ENCODE measurements at regions not wholly inside any gene's neighbourhood (a gene's known extent, or its start where the extent isn't known, plus 50 kb on each side); places are given as distances from the start of the nearest gene placed in this dataset.
"Not testable (repeated sequence)": the region's sequence is repeated elsewhere in the genome, so short reads cannot be mapped to it uniquely, and the experiment has no call there.

DNA sequence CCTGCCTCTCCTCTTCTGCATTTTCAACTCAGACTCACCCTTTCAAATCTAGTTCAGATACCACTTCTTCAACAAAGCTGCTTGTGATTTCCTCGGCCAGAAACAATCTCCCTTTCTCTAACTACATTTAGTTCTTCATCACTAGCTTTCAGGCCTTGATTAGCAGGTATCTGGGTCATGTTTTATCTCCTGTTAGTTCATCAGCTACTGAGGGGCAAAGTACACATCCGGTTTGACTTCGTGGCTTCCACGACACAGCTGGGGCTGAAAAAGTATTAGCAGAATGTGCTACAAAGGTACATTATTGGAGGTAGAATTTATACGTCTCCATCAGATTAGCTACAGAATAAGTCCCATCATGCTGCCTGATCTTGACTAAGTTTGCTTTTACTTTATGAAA lies 197.2 kb upstream of the PRKX start:
- DNase-seq (ENCODE audit: low read depth, low spot score); POLR2A ChIA-PET; H3K4me3 ChIP-seq (ENCODE audit: low read depth, low read length); CTCF ChIA-PET: not testable (repeated sequence)

- POLR2A ChIA-PET; DNase-seq (ENCODE audit: low read depth, low spot score); H3K4me3 ChIP-seq (ENCODE audit: low read depth, low read length); CTCF ChIA-PET: not testable (repeated sequence)
Measured at GRCh38 chrX:3905522-3906258, 192.2 kb upstream of the PRKX start.

- DNase-seq (ENCODE audit: low read depth, low spot score); POLR2A ChIA-PET; H3K4me3 ChIP-seq (ENCODE audit: low read depth, low read length); CTCF ChIA-PET: not testable (repeated sequence)
Measured at GRCh38 chrX:3902222-3902621, 188.8 kb upstream of the PRKX start.

DNA sequence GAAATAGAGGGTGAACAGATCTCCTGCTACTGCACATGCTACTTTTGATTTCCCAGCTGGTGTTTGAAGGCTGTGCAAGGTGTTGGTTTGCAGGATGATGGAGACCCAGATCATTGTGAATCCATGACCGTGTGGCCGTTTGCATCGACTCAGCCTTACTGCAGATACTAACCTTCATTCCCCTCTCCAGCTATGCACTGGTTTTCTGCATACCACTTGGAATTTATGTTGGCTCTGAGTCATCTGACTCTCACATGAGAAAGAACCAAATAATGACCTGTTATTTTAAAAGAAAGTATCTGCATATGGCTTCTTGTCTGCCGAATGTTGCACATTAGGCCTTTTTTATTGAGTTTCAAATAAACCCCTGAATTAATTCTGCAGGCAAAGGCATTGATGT lies 183.3 kb upstream of the PRKX start:
- CTCF ChIA-PET = not testable (repeated sequence)

GRCh38 chrX:3882553-3882920 lies 169.1 kb upstream of the PRKX start:
- DNase-seq (ENCODE audit: low read depth, low spot score); H3K4me3 ChIP-seq (ENCODE audit: low read depth, low read length); POLR2A ChIA-PET; CTCF ChIA-PET: not testable (repeated sequence)

More for the DNA sequence above, 183.3 kb upstream of the PRKX start:
- DNase-seq (ENCODE audit: low read depth, low spot score); H3K4me3 ChIP-seq (ENCODE audit: low read depth, low read length); POLR2A ChIA-PET: not testable (repeated sequence)

DNA sequence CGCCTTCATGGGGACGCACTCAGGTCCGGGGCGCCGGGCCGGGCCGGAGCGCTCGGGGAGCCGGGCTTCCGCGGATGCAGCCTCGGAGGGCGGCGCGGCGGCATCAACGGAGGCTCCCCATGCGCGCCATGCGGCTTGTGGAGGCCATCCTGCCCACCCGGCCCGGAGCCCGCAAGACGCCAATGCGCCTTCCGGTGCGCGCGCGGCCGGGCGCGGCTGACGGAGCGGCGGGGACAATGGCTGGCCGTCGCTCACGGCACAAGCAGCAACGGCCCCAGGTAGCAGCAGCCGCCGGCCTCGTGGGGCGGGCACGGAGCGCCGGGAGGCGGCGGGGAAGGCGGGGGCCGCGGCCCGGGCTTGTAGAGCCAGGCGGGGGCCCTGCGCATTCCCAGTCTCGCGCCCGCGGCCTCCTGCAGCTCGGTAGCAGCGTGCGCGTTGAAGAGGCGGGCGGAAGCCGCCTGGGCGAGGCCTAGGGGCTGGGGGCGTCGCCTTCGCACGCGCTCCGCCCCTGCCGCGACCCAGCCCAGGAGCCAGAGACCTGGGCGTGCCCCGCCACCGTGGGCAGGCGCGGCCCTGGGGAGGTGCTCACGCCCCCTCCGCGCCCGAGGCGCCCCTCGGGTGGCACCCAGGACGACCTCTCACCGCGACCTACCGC lies 168.6 kb upstream of the PRKX start:
- H3K4me3 ChIP-seq (ENCODE audit: low read depth, low read length); CTCF ChIA-PET; POLR2A ChIA-PET; DNase-seq (ENCODE audit: low read depth, low spot score): not testable (repeated sequence)

DNA sequence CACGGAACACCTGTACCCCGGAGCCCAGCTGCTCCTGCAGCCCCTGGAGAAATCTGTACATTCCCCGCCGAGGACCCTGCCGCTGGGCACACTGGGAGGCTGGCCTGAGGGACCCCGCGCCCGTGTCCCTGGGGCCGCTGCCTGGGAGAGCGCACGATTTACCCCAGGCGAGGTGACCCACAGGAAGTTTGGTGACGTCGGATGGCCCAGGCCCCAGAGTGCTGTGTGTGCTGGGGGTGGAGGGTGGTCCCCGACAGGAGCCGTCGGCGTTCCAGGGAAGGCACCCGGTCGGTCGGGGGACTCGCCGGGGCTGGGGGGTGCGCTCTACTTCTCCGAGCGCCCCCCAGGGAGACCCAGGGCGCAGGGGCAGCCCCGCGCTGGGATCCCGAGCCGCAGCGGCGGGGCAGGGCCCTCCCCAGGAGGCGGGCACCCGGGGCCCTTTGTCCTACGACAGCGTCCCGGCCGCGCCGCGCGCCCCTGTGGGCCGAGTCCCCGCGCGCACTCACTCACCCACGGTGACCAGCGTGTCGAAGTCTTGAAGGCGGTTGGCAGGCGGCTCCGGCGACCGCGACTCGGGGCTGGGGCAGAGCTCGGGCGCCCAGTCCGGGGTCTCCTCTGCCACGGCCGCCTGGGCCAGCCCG lies 167.9 kb upstream of the PRKX start:
- DNase-seq (ENCODE audit: low read depth, low spot score); POLR2A ChIA-PET; CTCF ChIA-PET; H3K4me3 ChIP-seq (ENCODE audit: low read depth, low read length): not testable (repeated sequence)

GRCh38 chrX:3876393-3876792 lies 162.9 kb upstream of the PRKX start:
- POLR2A ChIA-PET; DNase-seq (ENCODE audit: low read depth, low spot score); CTCF ChIA-PET; H3K4me3 ChIP-seq (ENCODE audit: low read depth, low read length): not testable (repeated sequence)

DNA sequence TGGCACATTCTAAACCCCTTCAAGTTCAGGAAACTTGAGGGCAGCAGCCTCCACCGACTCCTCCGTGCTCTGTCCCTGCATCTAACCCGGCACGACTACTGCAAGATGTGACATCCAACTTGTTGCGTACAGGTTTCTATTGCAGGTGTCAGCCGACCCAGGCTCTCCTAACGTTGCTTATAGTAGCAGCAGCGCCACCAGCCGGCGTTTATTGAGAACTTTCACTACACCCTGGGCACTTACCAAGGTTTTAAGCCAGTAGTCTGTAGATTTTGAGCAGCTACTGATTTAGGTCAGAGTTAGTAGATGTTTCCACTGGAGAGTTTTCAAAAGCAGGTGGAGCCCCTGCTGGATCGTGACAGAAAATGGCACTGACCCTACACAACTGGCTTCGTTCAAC lies 162.2 kb upstream of the PRKX start:
- POLR2A ChIA-PET = not testable (repeated sequence)

GRCh38 chrX:3872226-3872879 lies 158.9 kb upstream of the PRKX start:
- CTCF ChIA-PET; DNase-seq (ENCODE audit: low read depth, low spot score); POLR2A ChIA-PET; H3K4me3 ChIP-seq (ENCODE audit: low read depth, low read length): not testable (repeated sequence)

More for the DNA sequence above, 162.2 kb upstream of the PRKX start:
- DNase-seq (ENCODE audit: low read depth, low spot score); H3K4me3 ChIP-seq (ENCODE audit: low read depth, low read length); CTCF ChIA-PET: not testable (repeated sequence)

DNA sequence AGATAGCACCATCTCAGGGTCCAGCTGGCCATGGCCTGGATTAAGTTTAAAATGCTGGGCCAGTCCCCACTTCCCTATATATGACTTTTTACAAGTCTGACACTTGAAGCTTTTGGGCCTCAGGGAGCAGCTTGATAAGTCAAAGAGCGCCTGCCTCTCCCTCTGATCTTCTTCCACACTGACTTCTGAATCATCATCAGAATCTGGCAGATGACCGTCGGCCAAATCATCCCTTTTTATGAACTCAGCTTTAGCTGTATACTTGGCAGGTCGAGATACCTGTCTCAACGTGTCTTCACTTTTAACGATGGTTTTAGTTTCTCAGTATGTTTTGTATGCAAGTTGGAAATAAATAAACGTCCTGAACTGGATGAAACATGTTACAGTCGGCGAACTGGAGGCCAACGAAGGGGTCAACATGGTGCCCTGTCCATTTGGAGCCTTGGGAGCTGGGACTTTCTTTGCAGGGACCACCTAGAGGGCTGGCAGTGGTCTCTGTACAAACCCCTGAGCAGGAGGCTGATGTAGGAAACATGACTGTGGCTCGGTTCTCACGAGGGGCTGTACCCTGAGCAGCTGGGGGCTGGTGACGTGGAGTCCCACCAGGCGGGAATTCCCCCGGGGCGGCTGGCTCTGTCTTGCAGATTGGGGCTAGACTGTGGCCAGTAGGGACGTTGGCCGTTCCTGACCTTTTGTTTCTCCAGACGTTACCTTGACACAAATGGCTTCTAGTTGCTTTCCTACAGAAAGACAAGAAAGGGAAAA lies 153.8 kb upstream of the PRKX start:
- DNase-seq (ENCODE audit: low read depth, low spot score); POLR2A ChIA-PET; CTCF ChIA-PET; H3K4me3 ChIP-seq (ENCODE audit: low read depth, low read length): not testable (repeated sequence)

- DNase-seq (ENCODE audit: low read depth, low spot score); CTCF ChIA-PET; H3K4me3 ChIP-seq (ENCODE audit: low read depth, low read length); POLR2A ChIA-PET: not testable (repeated sequence)
Measured at GRCh38 chrX:3858332-3858731, 144.9 kb upstream of the PRKX start.

GRCh38 chrX:3843522-3844145 lies 130.2 kb upstream of the PRKX start:
- DNase-seq (ENCODE audit: low read depth, low spot score); CTCF ChIA-PET; POLR2A ChIA-PET; H3K4me3 ChIP-seq (ENCODE audit: low read depth, low read length): not testable (repeated sequence)

GRCh38 chrX:3842822-3843521 lies 129.5 kb upstream of the PRKX start:
- H3K4me3 ChIP-seq (ENCODE audit: low read depth, low read length) = peak overlapping the region; percentile 48

GRCh38 chrX:3838754-3839153 lies 125.3 kb upstream of the PRKX start:
- CTCF ChIA-PET; DNase-seq (ENCODE audit: low read depth, low spot score); POLR2A ChIA-PET; H3K4me3 ChIP-seq (ENCODE audit: low read depth, low read length): not testable (repeated sequence)

More at GRCh38 chrX:3842822-3843521, 129.5 kb upstream of the PRKX start:
- CTCF ChIA-PET; POLR2A ChIA-PET; DNase-seq (ENCODE audit: low read depth, low spot score): not testable (repeated sequence)

Measured in AG04449 (cell line).